IPS-18c (cell line): ENCODE measurements at regions not wholly inside any gene's neighbourhood (a gene's known extent, or its start where the extent isn't known, plus 50 kb on each side); places are given as distances from the start of the nearest gene placed in this dataset.

ENCODE experiments used
- H3K4me3 ChIP-seq: 2 replicates; pipeline ENCODE4 v1.7.0; 2013; ENCODE audit warnings: low read depth, mild to moderate bottlenecking, low read length, moderate library complexity; ENCODE audit not compliant: insufficient read depth
- H3K9me3 ChIP-seq: one replicate; pipeline ENCODE4 v1.6.1; 2013; ENCODE audit warnings: mild to moderate bottlenecking, low read length, moderate library complexity; ENCODE audit not compliant: control insufficient read depth, insufficient read depth

DNA sequence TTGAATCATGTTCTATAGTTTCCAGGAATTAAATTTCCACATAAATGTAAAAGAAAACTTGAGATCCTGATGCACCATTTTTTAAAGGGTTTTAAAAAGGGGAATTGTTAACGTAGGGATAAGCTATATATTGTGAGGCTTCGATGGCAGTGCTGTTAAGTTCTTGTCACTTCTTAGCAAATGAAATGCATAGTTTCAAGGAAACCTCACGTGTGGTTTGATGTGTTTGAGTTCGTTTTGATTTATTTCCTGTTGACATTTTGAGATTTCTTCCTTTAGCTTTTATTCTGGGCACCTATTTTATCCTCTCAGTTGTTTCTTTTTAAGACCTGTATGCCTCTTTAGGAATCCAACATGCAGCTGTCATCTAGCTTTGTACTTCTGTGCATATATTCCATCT is 301.0 kb downstream of the DOCK8 start:
- Histone ChIP-seq H3K9me3 (no peaks in the 10 kb centered on the region), H3K4me3 (no peak overlapping the region)

DNA sequence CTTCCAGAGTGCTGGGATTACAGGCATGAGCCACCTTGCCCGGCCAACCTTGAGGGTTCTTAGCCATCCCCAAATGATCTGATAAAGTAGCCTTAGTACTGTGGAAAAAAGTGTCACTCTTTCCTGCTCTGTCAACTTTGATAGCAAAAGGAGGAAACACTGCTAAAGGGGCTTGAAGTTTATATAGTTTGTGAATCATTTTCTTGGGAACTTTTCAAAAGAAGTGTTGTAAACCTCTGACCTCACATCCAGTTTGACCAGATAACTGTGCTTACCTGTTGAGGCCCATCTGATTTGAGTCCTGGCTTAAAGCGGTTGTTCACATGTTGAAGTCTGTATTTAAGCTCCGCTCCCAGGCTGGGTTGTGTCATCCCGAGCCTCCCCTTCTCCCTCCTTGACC is 303.3 kb downstream of the DOCK8 start:
- no peak overlapping the region for H3K4me3 ChIP-seq
- H3K9me3 ChIP-seq = no peaks in the 10 kb centered on the region

DNA sequence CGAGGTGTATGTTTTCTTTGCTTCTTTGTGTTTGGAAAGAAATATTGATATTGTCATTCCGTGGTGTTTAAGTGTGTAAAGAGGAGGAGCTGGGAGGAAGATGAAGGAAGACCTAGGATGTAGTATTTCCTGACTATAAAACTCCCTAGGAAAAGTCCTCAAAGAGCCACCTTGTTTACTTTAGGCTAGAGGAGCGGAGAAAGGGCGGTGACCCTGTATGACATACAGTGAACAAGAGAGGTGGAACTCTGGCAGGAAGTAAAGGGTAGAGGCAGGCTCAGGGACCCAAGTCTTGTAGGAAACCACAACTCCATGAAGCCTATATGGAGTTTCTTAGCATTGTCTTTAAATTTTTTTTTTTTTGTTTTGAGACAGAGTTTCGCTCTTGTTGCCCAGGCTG is 303.9 kb downstream of the DOCK8 start:
- H3K9me3 ChIP-seq = no peaks in the 10 kb centered on the region
- H3K4me3 ChIP-seq = no peak overlapping the region

DNA sequence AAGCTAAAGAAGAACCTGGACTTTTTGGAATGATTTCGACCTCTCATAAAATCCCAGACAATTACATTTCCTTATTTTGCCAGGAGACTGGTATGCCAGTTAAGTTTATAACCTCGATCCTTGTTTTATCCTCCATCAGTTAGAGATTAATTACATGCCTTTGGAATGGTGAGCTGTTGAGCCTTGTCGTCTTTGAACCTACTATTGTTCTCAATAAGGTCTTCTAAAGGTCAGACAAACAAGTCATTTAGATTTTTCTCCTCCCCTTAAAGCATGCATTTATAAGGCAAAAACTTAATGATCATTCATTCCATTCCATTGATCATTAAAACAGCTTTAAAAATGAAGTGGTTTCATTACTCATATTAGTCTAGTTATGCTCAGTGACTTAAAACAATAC is 304.9 kb downstream of the DOCK8 start:
- Histone ChIP-seq H3K9me3 (no peaks in the 10 kb centered on the region), H3K4me3 (no peak overlapping the region)

DNA sequence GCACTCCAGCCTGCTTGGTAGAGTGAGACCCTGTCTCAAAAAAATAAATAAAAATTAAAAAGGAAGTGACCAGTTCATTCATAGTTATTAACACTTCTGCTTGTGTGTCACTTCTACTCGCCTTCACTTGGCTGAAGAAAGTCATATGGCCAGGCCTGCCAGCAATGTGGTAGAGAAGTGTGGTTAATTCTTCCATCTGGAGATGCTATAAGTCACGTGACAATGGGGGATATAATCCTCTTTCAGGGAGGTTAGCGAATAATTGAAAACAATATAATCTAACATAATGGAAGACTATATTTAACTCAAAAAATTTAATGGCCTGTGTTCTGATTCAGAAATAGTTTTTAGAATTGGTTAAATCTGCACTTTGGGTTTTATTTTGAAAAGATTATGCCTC is 305.6 kb downstream of the DOCK8 start:
- Histone ChIP-seq H3K9me3 (no peaks in the 10 kb centered on the region), H3K4me3 (no peak overlapping the region)

DNA sequence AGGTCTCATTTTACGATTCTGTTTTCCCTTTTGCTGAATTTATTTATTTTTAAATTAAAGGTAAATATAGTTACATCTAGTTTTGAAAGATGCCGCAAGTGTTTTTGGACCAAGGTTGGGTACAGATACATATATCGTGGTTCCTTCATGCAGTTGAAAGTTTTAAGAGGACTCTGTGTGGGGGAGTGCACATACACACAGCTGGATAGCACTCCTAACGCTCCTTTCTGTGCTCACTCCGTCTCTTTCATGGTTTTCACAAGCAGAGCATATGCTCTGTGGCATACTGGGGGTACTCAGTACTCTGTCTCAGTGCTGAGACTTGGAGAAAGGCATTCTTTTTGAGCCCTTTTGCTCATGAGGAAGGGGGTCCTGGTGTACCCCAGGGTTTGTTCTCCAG is 307.5 kb downstream of the DOCK8 start:
- no peaks in the 10 kb centered on the region for H3K9me3 ChIP-seq

DNA sequence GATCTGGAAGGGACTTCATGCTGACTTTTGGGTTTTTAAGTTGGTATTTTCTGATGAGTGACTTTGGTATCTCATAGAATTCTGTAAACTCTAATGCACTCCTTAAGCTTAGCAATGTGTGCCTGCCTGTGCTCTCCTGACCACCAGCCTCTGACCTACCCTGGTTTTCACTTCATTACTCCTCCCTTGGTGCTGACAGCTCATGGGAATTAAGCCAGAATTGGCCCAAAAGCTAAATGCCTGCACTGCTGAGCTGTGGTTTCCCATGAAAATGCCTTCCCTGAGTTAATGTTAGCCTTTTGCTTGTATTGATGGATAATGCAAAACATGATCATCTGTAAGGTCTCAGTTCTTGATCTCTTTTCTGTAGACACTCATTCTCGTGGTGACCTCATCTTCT is 308.0 kb downstream of the DOCK8 start:
- no peaks in the 10 kb centered on the region for H3K9me3 ChIP-seq
- H3K4me3 ChIP-seq = no peak overlapping the region

More for the DNA sequence above, 307.5 kb downstream of the DOCK8 start:
- no peak overlapping the region for H3K4me3 ChIP-seq

DNA sequence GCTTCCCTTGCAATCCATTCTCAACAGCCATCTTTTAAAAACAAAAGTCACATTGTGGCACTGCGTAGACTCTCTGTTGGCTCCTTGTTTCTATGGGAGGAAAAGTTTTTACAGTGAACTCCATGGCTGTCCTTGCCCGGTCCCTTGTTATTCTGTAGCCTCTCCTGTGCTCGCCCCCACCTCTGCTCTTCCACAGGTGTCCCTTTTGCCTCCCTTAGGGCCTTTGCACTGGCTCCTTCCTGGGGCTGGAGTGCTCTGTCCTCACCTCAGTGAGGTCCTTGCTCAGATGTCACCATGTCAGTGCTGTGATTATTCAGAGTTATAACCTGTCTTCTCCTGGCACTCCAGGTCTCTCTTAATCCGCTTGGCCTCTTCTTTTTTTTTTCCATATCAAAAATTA is 308.8 kb downstream of the DOCK8 start:
- H3K9me3 ChIP-seq = no peaks in the 10 kb centered on the region
- no peak overlapping the region for H3K4me3 ChIP-seq

DNA sequence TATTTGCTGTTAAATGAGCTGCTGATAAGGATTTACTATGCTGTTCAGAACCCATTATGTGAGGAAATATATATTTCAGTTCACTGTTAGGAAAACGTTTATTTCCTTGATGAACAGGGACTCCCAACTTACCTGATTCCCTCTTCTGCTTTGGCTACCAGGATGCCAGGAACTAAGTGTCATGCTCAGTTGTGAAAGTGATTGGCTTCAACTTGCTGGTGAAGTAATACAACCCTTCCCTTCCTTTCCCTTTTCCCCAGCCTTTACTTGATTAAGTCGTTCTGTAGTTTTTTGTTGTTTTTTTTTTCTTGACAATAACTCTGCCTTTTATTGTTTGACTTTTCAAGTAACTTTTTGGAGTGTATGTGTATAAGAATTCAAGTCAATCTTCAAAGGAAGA is 309.3 kb downstream of the DOCK8 start:
- Histone ChIP-seq H3K9me3 (no peaks in the 10 kb centered on the region), H3K4me3 (no peak overlapping the region)

DNA sequence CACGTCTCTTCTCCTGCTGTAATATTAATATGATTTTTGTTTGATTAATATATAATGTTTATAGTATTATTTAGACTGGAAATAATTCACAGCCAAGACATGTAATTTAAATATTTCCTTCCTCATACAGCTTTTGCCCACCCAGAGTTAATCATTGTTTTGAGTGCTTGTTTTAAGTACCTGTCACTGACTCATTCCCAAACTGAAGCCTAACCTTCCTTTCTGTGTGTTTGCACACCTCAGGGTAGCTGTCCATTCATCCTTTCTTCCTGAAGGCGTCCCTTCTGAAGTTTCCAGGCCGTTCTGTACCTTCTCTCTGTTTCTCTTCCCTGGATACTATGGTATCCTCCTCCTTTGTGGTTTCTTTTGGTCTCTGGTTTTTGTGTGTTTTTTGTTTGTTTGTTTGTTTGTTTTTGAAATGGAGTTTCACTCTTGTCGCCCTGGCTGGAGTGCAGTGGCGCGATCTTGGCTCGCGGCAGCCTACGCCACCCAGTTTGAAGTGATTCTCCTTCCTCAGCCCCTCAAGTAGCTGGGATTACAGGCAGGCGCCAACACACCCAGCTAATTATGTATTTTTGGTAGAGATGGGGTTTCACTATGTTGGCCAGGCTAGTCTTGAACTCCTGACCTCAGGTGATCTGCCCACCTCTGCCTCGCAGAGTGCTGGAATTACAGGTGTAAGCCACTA is 312.4 kb downstream of the DOCK8 start:
- Histone ChIP-seq H3K9me3 (no peaks in the 10 kb centered on the region), H3K4me3 (no peak overlapping the region)

DNA sequence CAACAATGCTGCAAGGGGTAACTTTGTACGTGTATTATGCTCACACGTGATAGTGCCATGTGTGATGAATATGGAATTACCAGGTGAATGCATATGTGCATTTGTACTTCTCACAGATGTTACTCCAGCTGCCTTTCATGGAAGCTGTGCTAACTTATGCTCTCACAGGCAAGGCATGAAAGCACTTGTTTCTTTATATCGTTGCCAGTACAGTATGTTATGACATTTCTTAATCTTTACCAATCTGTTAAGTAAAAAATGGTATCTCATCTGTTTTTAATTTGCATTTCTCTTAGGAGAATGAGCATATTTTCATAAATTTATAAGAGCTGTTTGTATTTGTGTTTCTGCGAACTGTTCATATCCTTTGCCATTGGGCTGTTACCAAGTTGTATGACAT is 311.8 kb upstream of the DMRT1 start:
- Histone ChIP-seq H3K9me3 (no peaks in the 10 kb centered on the region), H3K4me3 (no peak overlapping the region)

DNA sequence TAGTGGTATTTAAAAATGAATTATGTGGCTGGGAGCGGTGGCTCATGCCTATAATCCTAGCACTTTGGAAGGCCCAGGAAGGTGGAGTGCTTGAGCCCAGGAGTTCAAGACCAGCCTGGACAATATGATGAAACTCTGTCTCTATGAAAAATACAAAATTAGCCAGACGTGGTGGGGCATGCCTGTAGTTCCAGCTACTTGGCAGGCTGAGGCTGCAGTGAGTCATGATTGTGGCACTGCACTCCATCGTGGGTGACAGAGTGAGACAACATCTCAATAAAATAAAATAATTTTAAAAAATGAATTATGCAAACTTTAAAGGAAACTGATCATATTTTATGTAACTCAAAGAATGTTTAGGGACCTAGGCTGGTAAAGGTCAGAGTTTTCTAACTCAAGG is 310.8 kb upstream of the DMRT1 start:
- no peak overlapping the region for H3K4me3 ChIP-seq

DNA sequence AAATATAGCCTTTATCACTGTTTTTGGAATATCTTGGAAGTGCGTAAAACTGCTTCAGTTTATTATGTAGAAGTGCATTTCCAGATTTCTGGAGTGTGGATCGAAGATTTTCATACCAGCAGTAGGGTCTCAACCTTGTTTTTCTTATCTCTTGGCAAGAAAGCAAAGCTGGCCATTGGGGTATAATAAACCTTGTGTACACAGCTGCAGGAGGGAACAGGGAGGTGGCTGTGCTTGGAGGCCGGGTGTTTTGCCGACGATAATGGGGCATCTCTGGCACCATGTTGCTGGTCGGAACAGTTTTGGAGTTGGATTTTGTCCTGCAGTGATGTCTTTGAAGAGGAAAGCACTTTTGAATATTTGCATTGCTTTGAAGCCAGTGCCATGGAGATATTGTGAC is 308.8 kb upstream of the DMRT1 start:
- Histone ChIP-seq H3K9me3 (no peaks in the 10 kb centered on the region), H3K4me3 (no peak overlapping the region)

More for the DNA sequence above, 310.8 kb upstream of the DMRT1 start:
- no peaks in the 10 kb centered on the region for H3K9me3 ChIP-seq

DNA sequence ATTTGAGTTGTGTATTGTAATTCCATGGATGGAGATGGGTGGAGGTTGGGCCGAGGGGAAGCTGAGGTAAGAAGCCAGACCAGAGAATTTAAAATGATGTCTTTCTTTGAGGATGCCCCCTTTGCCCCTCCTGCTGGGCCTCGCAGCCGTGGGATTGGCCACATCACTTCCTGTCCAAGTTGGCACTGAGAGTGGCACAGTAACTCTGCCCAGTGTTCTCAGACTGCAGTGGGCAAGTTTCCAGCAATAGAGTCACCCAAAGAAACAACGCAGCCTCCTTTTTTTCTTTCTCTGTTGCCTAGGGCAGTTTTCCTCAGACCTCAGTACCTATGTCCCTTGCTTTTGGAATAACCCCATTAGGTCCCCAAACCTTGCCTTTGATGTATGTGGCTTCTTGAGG is 306.6 kb upstream of the DMRT1 start:
- Histone ChIP-seq H3K9me3 (no peaks in the 10 kb centered on the region), H3K4me3 (no peak overlapping the region)

DNA sequence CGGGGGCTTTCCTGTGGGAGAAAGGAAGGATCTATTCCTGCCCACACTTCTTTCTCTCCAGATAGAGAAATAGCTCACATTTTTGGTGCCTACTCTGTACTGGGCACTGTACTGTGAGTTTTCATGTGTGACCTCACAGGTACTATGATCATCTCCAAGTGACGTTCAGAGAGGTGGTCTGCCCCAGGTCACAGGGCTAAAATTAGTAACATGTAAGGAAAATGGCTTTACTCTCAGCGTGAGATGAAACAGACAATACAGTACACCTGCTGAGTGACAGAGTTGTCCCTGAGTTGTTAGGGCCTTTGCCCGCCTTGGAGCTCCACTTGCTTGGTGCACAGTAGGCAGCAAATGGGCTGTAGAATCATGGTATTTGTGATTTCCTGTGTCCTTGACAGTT is 306.1 kb upstream of the DMRT1 start:
- H3K9me3 ChIP-seq = no peaks in the 10 kb centered on the region
- H3K4me3 ChIP-seq = no peak overlapping the region

DNA sequence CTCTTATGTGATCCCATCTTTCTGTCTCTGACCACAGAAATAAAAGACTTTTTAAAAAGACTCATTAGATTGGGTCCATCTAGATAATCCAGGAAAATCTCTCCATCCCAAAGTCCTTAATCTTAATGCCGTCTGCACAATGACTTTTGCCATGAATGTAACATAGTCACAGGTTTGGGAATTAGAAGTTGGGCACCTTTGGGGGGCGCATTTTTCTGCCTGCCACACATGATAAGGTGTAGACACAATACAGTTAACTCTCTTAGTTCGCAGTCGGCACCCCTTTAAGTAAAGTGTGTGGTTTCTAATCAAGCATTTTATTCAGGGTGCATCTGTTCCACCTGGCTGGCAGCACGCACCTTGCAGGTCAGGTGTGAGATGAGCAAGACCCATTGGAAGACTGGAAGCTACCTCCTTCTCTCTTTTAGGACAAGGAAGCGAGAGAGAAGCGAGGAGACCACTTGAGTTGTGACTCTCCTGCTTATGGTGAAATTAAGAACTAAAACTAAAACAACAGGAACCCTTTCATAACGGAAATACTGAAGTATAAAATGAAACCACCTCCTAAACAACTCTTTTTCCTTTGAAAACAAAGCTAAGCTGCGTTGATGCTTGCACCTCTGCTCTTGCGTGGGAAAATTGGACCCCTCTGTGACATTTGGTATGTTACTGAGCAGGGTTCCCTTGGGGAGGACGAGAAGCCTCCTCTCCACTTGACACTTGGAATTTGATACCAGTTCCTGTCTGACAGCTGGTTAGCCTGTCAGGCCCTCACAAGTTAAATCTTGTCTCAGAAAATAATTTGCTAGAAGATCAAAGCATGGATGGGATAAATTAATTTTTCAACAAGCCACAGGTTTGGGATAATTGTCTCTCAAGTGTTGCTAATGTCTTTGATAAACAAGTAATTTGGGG is 304.6 kb upstream of the DMRT1 start:
- no peak overlapping the region for H3K4me3 ChIP-seq
- no peaks in the 10 kb centered on the region for H3K9me3 ChIP-seq

DNA sequence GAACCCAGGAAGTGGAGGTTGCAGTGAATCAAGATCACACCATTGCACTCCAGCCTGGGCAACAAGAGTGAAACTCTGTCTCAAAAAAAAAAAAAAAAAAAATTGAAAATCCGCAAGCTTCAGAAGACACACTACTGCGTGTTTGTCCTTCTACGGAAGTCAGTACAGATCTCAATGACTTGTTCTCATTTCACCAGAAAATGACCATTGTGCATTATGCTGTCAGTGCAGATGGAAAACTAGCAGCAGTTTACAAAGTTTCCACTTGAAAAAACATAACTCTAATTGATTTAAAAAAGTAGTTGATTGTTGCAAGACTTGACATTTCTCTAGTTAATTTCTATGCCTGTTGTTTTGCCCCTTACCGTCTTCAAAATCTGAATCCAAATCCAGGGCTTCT is 298.0 kb upstream of the DMRT1 start:
- Histone ChIP-seq H3K4me3 (no peak overlapping the region), H3K9me3 (no peaks in the 10 kb centered on the region)

DNA sequence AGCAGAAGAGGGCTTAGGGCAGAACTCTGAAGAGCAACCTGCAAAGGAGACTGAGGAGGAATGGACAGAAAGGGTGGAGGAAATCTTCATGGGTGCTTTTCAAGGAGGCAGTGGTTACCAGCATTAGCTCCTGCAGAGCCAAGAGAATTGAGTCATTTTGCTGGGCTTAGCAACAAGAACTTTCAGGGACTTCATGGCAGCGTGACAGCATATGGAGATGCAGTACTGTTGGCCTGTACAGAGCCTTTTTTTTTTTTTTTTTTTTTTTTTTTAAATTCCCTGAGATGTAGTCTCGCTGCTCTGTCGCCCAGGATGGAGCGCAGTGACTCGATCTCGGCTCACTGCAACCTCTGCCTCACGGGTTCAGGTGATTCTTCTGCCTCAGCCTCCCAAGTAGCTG is 296.0 kb upstream of the DMRT1 start:
- Histone ChIP-seq H3K4me3 (no peak overlapping the region), H3K9me3 (no peaks in the 10 kb centered on the region)
